Upper lobe of right lung (tissue), 1 donor: ENCODE measurements at regions not wholly inside any gene's neighbourhood (a gene's known extent, or its start where the extent isn't known, plus 50 kb on each side); places are given as distances from the start of the nearest gene placed in this dataset.
"Not testable (repeated sequence)": the region's sequence is repeated elsewhere in the genome, so short reads cannot be mapped to it uniquely, and the experiment has no call there.

ENCODE experiments used
- ATAC-seq: fragments of 200-7000 bp; cut with Tn5 transposase; one replicate; pipeline ENCODE4 v1.9.1; 2020; ENCODE audit warnings: mild to moderate bottlenecking, moderate library complexity
- DNase-seq: peaks from one replicate; pipeline ENCODE4 v3.0.0-alpha.2; 2020
- H3K27ac ChIP-seq: fragments of 200-600 bp; one replicate; pipeline ENCODE4 v1.8.0; 2022
- H3K27me3 ChIP-seq: fragments of 200-600 bp; one replicate; pipeline ENCODE4 v1.8.0; 2022; ENCODE audit warnings: mild to moderate bottlenecking
- H3K36me3 ChIP-seq: fragments of 200-600 bp; one replicate; pipeline ENCODE4 v1.8.0; 2022
- H3K4me1 ChIP-seq: fragments of 200-600 bp; one replicate; pipeline ENCODE4 v1.8.0; 2022
- H3K4me3 ChIP-seq: fragments of 200-600 bp; one replicate; pipeline ENCODE4 v1.8.0; 2022; ENCODE audit warnings: mild to moderate bottlenecking
- H3K9me3 ChIP-seq: fragments of 200-600 bp; one replicate; pipeline ENCODE4 v1.8.0; 2022
- CTCF ChIP-seq: fragments of 200-600 bp; IDR thresholded peaks from one replicate; pipeline ENCODE4 v1.8.0; 2022; ENCODE audit warnings: antibody characterized with exemption
- intact Hi-C: fragments of 100-400 bp; cut with DNase I; formaldehyde crosslinking; loops from one replicate; pipeline ENCODE4 v1.11.0; 2022
- donor health status: DM: no; HTN: yes; CAD: no; lungs with severe emphysema.

DNA sequence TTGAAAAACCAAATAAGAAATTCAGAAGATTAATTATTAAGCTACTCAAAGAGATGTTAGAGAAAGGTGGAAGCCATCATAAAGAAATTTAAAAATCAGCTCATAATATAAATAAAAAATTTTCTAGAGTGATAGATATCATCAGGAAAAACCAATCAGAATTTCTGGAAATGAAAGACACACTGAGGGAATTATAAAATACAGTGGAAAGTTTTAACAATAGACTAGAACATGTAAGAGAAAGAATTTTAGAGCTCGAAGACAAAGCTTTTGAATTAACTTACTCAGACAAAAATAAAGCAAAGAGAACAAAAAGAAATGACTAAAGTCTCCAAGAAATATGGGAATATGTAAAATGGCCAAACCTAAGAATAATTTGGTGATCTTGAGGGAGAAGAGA, 1926.9 kb upstream of the RAG2 start:
- DNase-seq (no peak), ATAC-seq (no peak)
- no peaks in the 10 kb centered on the region for H3K36me3 ChIP-seq
- H3K27me3 ChIP-seq = no peaks in the 10 kb centered on the region
- no peak overlapping the region for H3K27ac ChIP-seq
- intact Hi-C loops = no loop called here
- no peak overlapping the region for H3K4me3 ChIP-seq
- H3K4me1 ChIP-seq = no peaks in the 10 kb centered on the region
- TF ChIP-seq CTCF = no peak
- peaks cover 6% of the 10 kb centered on the region for H3K9me3 ChIP-seq

GRCh38 chr11:38517991-38518390, 1920.0 kb upstream of the RAG2 start:
- Histone ChIP-seq H3K36me3 (no peaks in the 10 kb centered on the region), H3K27ac (no peak overlapping the region), H3K4me3 (no peak overlapping the region), H3K27me3 (no peaks in the 10 kb centered on the region), H3K4me1 (no peaks in the 10 kb centered on the region), H3K9me3 (no peaks in the 10 kb centered on the region)
- DNase-seq (no peak), ATAC-seq (no peak)
- intact Hi-C loops = no loop called here
- TF ChIP-seq CTCF = no peak

- DNase-seq, H3K4me3 ChIP-seq, H3K36me3 ChIP-seq, H3K4me1 ChIP-seq, ATAC-seq, H3K27ac ChIP-seq, H3K27me3 ChIP-seq, intact Hi-C loops, H3K9me3 ChIP-seq: not testable (repeated sequence)
These were observed 1914.8 kb upstream of the RAG2 start for GRCh38 chr11:38512830-38513229.

DNA sequence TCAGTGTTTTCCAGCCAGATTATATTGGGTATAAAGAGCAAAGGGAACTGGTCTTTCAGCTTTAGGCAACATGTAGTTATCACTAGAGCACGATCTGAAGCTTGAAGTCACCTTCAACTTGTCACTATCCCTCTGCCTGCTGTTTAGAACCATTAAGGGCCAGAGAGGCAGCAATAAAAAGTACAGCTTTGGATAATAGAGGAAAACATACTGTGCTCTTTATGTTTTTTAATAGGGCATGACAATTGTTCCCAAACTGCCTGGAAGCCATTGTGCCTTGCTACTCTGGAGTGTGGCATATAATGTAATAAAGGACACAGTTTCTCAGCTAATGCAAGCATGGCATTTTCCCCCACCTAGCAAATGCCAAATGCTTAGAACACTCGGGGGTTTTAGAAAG, 1912.0 kb upstream of the RAG2 start:
- Histone ChIP-seq H3K27ac (no peak overlapping the region), H3K4me1 (no peaks in the 10 kb centered on the region), H3K9me3 (no peaks in the 10 kb centered on the region), H3K27me3 (no peaks in the 10 kb centered on the region), H3K36me3 (no peaks in the 10 kb centered on the region), H3K4me3 (no peak overlapping the region)
- no peak for TF ChIP-seq CTCF
- ATAC-seq = no peak
- DNase-seq = no peak
- intact Hi-C loops = no loop called here

DNA sequence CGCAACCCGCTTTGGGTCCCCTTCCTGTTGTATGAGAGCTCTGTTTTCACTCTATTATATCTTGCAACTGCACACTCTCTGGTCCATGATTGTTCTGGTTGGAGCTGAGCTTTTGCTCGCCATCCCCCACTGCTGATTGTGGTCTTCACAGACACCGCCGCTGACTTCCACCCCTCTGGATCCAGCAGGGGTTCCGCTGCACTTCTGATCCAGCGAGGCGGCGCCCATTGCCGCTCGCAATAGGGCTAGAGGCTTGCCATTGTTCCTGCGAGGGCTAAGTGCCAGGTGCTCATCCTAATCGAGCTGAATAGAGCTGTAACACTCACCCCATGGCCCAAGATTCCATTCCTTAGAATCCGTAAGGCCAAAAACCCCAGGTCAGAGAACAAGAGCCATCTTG, 1905.8 kb upstream of the RAG2 start:
- TF ChIP-seq CTCF = no peak
- no peak for DNase-seq
- intact Hi-C loops = no loop called here

DNA sequence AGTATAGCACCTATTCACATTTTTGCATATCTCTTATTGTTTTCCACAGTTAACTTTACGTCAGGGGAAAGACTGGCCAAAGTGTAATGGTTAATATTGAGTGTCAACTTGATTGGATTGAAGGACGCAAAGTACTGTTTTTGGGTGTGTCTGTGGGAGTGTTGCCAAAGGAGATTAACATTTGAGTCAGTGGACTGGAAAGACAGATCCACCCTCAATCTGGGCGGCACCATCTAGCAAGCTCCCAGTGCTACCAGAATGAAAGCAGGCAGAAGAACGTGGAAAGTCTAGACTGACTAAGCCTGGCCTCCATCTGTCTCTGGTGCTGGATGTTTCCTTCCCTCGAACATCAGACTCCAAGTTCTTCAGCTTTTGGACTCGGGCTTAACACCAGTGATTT, 1900.7 kb upstream of the RAG2 start:
- no peak for TF ChIP-seq CTCF
- ATAC-seq = no peak
- H3K9me3 ChIP-seq = no peaks in the 10 kb centered on the region
- no peak for DNase-seq
- intact Hi-C loops = no loop called here
- H3K36me3 ChIP-seq = no peaks in the 10 kb centered on the region
- no peaks in the 10 kb centered on the region for H3K4me1 ChIP-seq
- H3K27ac ChIP-seq = no peak overlapping the region
- no peaks in the 10 kb centered on the region for H3K27me3 ChIP-seq
- no peak overlapping the region for H3K4me3 ChIP-seq

More for the DNA sequence above, 1905.8 kb upstream of the RAG2 start:
- Histone ChIP-seq H3K36me3 (no peaks in the 10 kb centered on the region), H3K27ac (no peak overlapping the region), H3K9me3 (no peaks in the 10 kb centered on the region), H3K4me3 (no peak overlapping the region), H3K4me1 (no peaks in the 10 kb centered on the region), H3K27me3 (no peaks in the 10 kb centered on the region)
- no peak for ATAC-seq
